ENCODE measurements at regions not wholly inside any gene's neighbourhood (a gene's known extent, or its start where the extent isn't known, plus 50 kb on each side); places are given as distances from the start of the nearest gene placed in this dataset.

GRCh38 chr5:160175438-160176218 lies 53.7 kb upstream of the FABP6 start:
- Histone ChIP-seq H3K4me1 (ENCODE audit: control insufficient read depth, insufficient read depth, low read length) (peaks cover 3% of the 10 kb centered on the region), H3K36me3 (ENCODE audit: control insufficient read depth, insufficient read depth, low read length) (no peaks in the 10 kb centered on the region), H3K9me3 (ENCODE audit: control insufficient read depth, low read length) (no peaks in the 10 kb centered on the region), H3K9ac (ENCODE audit: extremely low read depth, low read length, poor library complexity, severe bottlenecking) (no peak overlapping the region), H3K27ac (ENCODE audit: low read depth, low read length) (peak overlapping the region; percentile 13), H3K4me3 (ENCODE audit: low read length) (no peak overlapping the region), H3K27me3 (ENCODE audit: control insufficient read depth, insufficient read depth, low read length, poor library complexity, severe bottlenecking) (no peaks in the 10 kb centered on the region)
- peaks cover 18% of the 10 kb centered on the region for H3K4me1 Mint-ChIP-seq
- no peaks in the 10 kb centered on the region for H3K36me3 Mint-ChIP-seq (ENCODE audit: low read depth)
- no peak overlapping the region for H3K27ac Mint-ChIP-seq
- WGBS, 2 experiments (ENCODE audit: insufficient coverage in 1 of 2, insufficient read length in 1 of 2) = 81 to 86% methylated on average over 13 to 18 of the region's 18 CpGs
- no peaks in the 10 kb centered on the region for H3K27me3 Mint-ChIP-seq (ENCODE audit: insufficient read depth)
- no peak overlapping the region for H3K4me3 Mint-ChIP-seq
- no peak for TF ChIP-seq CTCF (conservative IDR thresholded peaks at IDR 0.05)
- DNase-seq = no peak
- H3K9me3 Mint-ChIP-seq = no peaks in the 10 kb centered on the region

- Mint-ChIP-seq H3K27ac (peak overlapping the region; percentile 61), H3K4me3 (no peak overlapping the region), H3K4me1 (peaks cover 18% of the 10 kb centered on the region), H3K9me3 (no peaks in the 10 kb centered on the region), H3K27me3 (ENCODE audit: insufficient read depth) (no peaks in the 10 kb centered on the region), H3K36me3 (ENCODE audit: low read depth) (no peaks in the 10 kb centered on the region)
- Histone ChIP-seq H3K36me3 (ENCODE audit: control insufficient read depth, insufficient read depth, low read length) (no peaks in the 10 kb centered on the region), H3K27me3 (ENCODE audit: control insufficient read depth, insufficient read depth, low read length, poor library complexity, severe bottlenecking) (no peaks in the 10 kb centered on the region), H3K27ac (ENCODE audit: low read depth, low read length) (peak overlapping the region; percentile 13), H3K9me3 (ENCODE audit: control insufficient read depth, low read length) (no peaks in the 10 kb centered on the region), H3K4me3 (ENCODE audit: low read length) (no peak overlapping the region), H3K4me1 (ENCODE audit: control insufficient read depth, insufficient read depth, low read length) (peaks cover 3% of the 10 kb centered on the region), H3K9ac (ENCODE audit: extremely low read depth, low read length, poor library complexity, severe bottlenecking) (no peak overlapping the region)
- 97 to 100% methylated on average over 3 to 4 of the region's 4 CpGs for WGBS, 2 experiments (ENCODE audit: insufficient coverage in 1 of 2, insufficient read length in 1 of 2)
- DNase-seq = no peak
- TF ChIP-seq CTCF (conservative IDR thresholded peaks at IDR 0.05) = no peak
Measured at GRCh38 chr5:160174780-160175437, 54.4 kb upstream of the FABP6 start.

GRCh38 chr5:160174290-160174689 lies 55.0 kb upstream of the FABP6 start:
- Histone ChIP-seq H3K27ac (ENCODE audit: low read depth, low read length) (no peak overlapping the region), H3K9ac (ENCODE audit: extremely low read depth, low read length, poor library complexity, severe bottlenecking) (no peak overlapping the region), H3K4me3 (ENCODE audit: low read length) (no peak overlapping the region), H3K9me3 (ENCODE audit: control insufficient read depth, low read length) (no peaks in the 10 kb centered on the region), H3K4me1 (ENCODE audit: control insufficient read depth, insufficient read depth, low read length) (peaks cover 3% of the 10 kb centered on the region), H3K36me3 (ENCODE audit: control insufficient read depth, insufficient read depth, low read length) (no peaks in the 10 kb centered on the region), H3K27me3 (ENCODE audit: control insufficient read depth, insufficient read depth, low read length, poor library complexity, severe bottlenecking) (no peaks in the 10 kb centered on the region)
- H3K4me1 Mint-ChIP-seq = peaks cover 18% of the 10 kb centered on the region
- TF ChIP-seq CTCF (conservative IDR thresholded peaks at IDR 0.05) = no peak
- H3K36me3 Mint-ChIP-seq (ENCODE audit: low read depth) = no peaks in the 10 kb centered on the region
- no peak overlapping the region for H3K4me3 Mint-ChIP-seq
- H3K27me3 Mint-ChIP-seq (ENCODE audit: insufficient read depth) = no peaks in the 10 kb centered on the region
- no peaks in the 10 kb centered on the region for H3K9me3 Mint-ChIP-seq
- no peak overlapping the region for H3K27ac Mint-ChIP-seq
- no peak for DNase-seq
- WGBS, 2 experiments (ENCODE audit: insufficient coverage in 1 of 2, insufficient read length in 1 of 2) = 89 to 94% methylated on average over 4 to 5 of the region's 5 CpGs

All from endodermal cell (in vitro differentiated cells).